ENCODE measurements at regions not wholly inside any gene's neighbourhood (a gene's known extent, or its start where the extent isn't known, plus 50 kb on each side); places are given as distances from the start of the nearest gene placed in this dataset.

DNA sequence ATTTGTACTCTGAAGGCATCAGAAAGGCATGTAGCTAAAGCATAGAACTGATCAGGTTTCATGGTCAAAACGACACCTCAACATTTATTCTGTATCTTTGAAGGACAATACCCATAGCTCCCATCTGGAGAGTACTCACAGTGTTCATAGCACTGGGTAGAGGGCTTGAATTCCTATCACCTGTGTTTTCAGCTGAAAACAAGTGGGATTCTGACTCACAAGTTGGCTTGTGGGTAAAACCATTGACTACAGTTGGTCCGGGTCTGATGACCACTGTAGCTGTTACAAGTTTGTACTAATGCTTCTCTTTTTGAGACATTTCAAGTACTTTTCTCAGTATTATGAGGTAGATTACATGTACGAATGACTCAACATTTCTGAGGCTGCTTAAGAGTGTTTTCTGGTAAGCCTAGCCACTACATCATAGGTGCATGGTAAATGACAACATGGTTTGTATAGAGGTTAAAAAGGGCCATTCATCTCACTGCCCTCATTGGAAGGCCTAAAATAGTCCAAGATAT lies 68.6 kb upstream of the PELI1 start:
- no peak for TF ChIP-seq SMC3 (conservative IDR thresholded peaks at IDR 0.05; ENCODE audit: poor library complexity)
- TF ChIP-seq POLR2AphosphoS5 (IDR thresholded peaks at IDR 0.05) = no peak
- TF ChIP-seq, protein P1, sequence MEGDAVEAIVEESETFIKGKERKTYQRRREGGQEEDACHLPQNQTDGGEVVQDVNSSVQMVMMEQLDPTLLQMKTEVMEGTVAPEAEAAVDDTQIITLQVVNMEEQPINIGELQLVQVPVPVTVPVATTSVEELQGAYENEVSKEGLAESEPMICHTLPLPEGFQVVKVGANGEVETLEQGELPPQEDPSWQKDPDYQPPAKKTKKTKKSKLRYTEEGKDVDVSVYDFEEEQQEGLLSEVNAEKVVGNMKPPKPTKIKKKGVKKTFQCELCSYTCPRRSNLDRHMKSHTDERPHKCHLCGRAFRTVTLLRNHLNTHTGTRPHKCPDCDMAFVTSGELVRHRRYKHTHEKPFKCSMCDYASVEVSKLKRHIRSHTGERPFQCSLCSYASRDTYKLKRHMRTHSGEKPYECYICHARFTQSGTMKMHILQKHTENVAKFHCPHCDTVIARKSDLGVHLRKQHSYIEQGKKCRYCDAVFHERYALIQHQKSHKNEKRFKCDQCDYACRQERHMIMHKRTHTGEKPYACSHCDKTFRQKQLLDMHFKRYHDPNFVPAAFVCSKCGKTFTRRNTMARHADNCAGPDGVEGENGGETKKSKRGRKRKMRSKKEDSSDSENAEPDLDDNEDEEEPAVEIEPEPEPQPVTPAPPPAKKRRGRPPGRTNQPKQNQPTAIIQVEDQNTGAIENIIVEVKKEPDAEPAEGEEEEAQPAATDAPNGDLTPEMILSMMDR (IDR thresholded peaks at IDR 0.05; ENCODE audit: poor library complexity, severe bottlenecking) = no peak
- no peak for TF ChIP-seq EZH2 (IDR thresholded peaks at IDR 0.05; ENCODE audit: borderline replicate concordance, insufficient read depth, low read length, poor library complexity, severe bottlenecking)
